K562 (cell line): ENCODE measurements at regions not wholly inside any gene's neighbourhood (a gene's known extent, or its start where the extent isn't known, plus 50 kb on each side); places are given as distances from the start of the nearest gene placed in this dataset.

Experiments used
- ATAC-seq: fragments of 200-7000 bp; cut with Tn5 transposase; 3 replicates; pipeline ENCODE4 v1.9.1; 2020; ENCODE audit warnings: moderate library complexity
- BruUV-seq: library from RNA; stranded (reverse); fragments of 400-500 nt; replicated peaks from 2 replicates; lab custom pipeline; 2021; lab: Mats Ljungman, UMichigan
- CTCF ChIA-PET: fragments of 300-600 bp; formaldehyde crosslinking; extraction: SDS; loops from one replicate; lab custom pipeline; 2021; ENCODE audit warnings: low intra/inter-chr PET ratio; lab: Yijun Ruan, JAX
- POLR2A ChIA-PET: fragments of 300-600, 350-650 bp; sonication (Branson Sonifier 250); formaldehyde crosslinking; extraction: SDS; loops from one replicate; lab custom pipeline; 2021; ENCODE audit warnings: antibody characterized with exemption, inconsistent platforms; lab: Yijun Ruan, JAX
- DNase-seq, 4 experiments: peaks; one replicate each; pipeline versions ENCODE4 v3.0.0 to v3.0.0-alpha.2; 2011 to 2018; ENCODE audit warnings: low spot score in 3 of 4, mixed read lengths in 3 of 4; ENCODE audit errors: extremely low read depth in 1 of 4
- FAIRE-seq: peaks from 2 replicates; lab custom pipeline; 2011; peaks lifted over from hg19 to GRCh38; lab: Jason Lieb, UNC
- H2AFZ ChIP-seq: 2 replicates; pipeline ENCODE4 v1.6.0; 2011; ENCODE audit warnings: low read depth, low read length, control low read depth, inconsistent platforms
- H3K27ac ChIP-seq: fragments of 200-600 bp; 3 replicates; pipeline ENCODE4 v1.8.0; 2011; ENCODE audit warnings: low read depth, mild to moderate bottlenecking, control low read depth, inconsistent platforms, low read length, moderate library complexity, mixed read lengths; ENCODE audit errors: extremely low read depth
- H3K27me3 ChIP-seq, 2 experiments: fragments of 300-600 bp in 1 of 2; 2 replicates in 1 of 2; 3 replicates in 1 of 2; pipeline versions ENCODE4 v1.6.0 to v1.8.0; 2011; ENCODE audit warnings: inconsistent platforms in 2 of 2, low read length in 2 of 2, mild to moderate bottlenecking in 1 of 2, mixed read lengths in 1 of 2, moderate library complexity in 1 of 2; ENCODE audit not compliant: control insufficient read depth in 2 of 2, insufficient read depth in 2 of 2
- H3K36me3 ChIP-seq: fragments of 300-600 bp; 3 replicates; pipeline ENCODE4 v1.8.0; 2011; ENCODE audit warnings: mild to moderate bottlenecking, low read length, inconsistent platforms; ENCODE audit not compliant: control insufficient read depth, insufficient read depth
- H3K4me1 ChIP-seq, 2 experiments: fragments of 200-600 bp in 1 of 2; replicated peaks in 1 of 2; 2 replicates in 1 of 2; 3 replicates in 1 of 2; pipeline versions ENCODE4 v1.5.1 to v1.8.0; 2011; ENCODE audit warnings: inconsistent platforms in 2 of 2, low read length in 2 of 2, mild to moderate bottlenecking in 1 of 2, mixed read lengths in 1 of 2, moderate library complexity in 1 of 2; ENCODE audit not compliant: control insufficient read depth in 2 of 2, insufficient read depth in 2 of 2
- H3K4me2 ChIP-seq: 2 replicates; pipeline ENCODE4 v1.6.1; 2011; ENCODE audit warnings: low read length, control low read depth, inconsistent platforms, mixed read lengths; ENCODE audit not compliant: insufficient read depth
- H3K4me3 ChIP-seq: fragments of 200-600 bp; sonication (generic), shearing (Covaris generic); 2 replicates; pipeline ENCODE4 v1.5.1; 2016; ENCODE audit warnings: control low read depth, inconsistent platforms
- H3K79me2 ChIP-seq: fragments of 200-600 bp; 3 replicates; pipeline ENCODE4 v1.8.0; 2011; ENCODE audit warnings: low read length, inconsistent platforms; ENCODE audit not compliant: control insufficient read depth, insufficient read depth
- H3K9ac ChIP-seq, 2 experiments: 2 replicates each; pipeline versions ENCODE4 v1.6.0 to v1.6.1; 2011; ENCODE audit warnings: low read depth in 2 of 2, low read length in 2 of 2, control low read depth in 1 of 2, inconsistent platforms in 1 of 2, mild to moderate bottlenecking in 1 of 2, mixed read lengths in 1 of 2; ENCODE audit not compliant: insufficient read depth in 1 of 2
- H3K9me1 ChIP-seq: one replicate; pipeline ENCODE4 v1.6.0; 2011; ENCODE audit warnings: inconsistent platforms, mild to moderate bottlenecking, low read length, moderate library complexity; ENCODE audit not compliant: control insufficient read depth, insufficient read depth
- H3K9me3 ChIP-seq: replicated peaks from 2 replicates; pipeline ENCODE4 v1.5.1; 2011; ENCODE audit warnings: low read depth, low read length, inconsistent platforms; ENCODE audit not compliant: control insufficient read depth, insufficient read depth
- H4K20me1 ChIP-seq: replicated peaks from 2 replicates; pipeline ENCODE4 v1.6.1; 2011; ENCODE audit warnings: low read length, inconsistent platforms, mixed read lengths; ENCODE audit not compliant: control insufficient read depth, insufficient read depth
- ARNT ChIP-seq, 2 experiments: fragments of 450-650 bp; IDR thresholded peaks; 2 replicates each; pipeline ENCODE4 v1.6.1; 2016; ENCODE audit warnings: mild to moderate bottlenecking in 1 of 2
- CBX5 ChIP-seq: IDR thresholded peaks from 2 replicates; pipeline ENCODE4 v1.6.1; 2014; ENCODE audit warnings: low read depth, borderline replicate concordance
- CHD4 ChIP-seq: fragments of 200-600 bp; sonication (generic); IDR thresholded peaks from 3 replicates; pipeline ENCODE4 v1.6.1; 2012; ENCODE audit warnings: low read depth, mild to moderate bottlenecking, mixed read lengths, low read length, inconsistent platforms; ENCODE audit not compliant: insufficient read depth, insufficient replicate concordance, poor library complexity, severe bottlenecking
- CXXC5 ChIP-seq: fragments of 250-450 bp; sonication (Bioruptor Pico); IDR thresholded peaks from 2 replicates; pipeline ENCODE4 v1.8.0; 2022; ENCODE audit warnings: inconsistent platforms, mild to moderate bottlenecking, moderate library complexity
- DMBX1 ChIP-seq: fragments of 250-450 bp; sonication (Bioruptor Pico); IDR thresholded peaks from 2 replicates; pipeline ENCODE4 v1.8.0; 2022; ENCODE audit warnings: inconsistent platforms, mild to moderate bottlenecking, moderate library complexity, borderline replicate concordance
- ESRRA ChIP-seq: fragments of 450-650 bp; IDR thresholded peaks from 2 replicates; pipeline ENCODE4 v1.6.1; 2014; ENCODE audit warnings: low read depth, mild to moderate bottlenecking, moderate library complexity, borderline replicate concordance
- ETV6 ChIP-seq, 3 experiments: fragments of 150-350 bp in 1 of 3; sonication (generic) in 1 of 3; formaldehyde crosslinking in 1 of 3; IDR thresholded peaks; 2 replicates each; pipeline versions ENCODE4 v1.6.1 to v1.8.0; 2014 to 2022; ENCODE audit warnings: borderline replicate concordance in 2 of 3, low read depth in 2 of 3, antibody characterized with exemption in 1 of 3, low read length in 1 of 3, mild to moderate bottlenecking in 1 of 3, missing genetic modification reagents in 1 of 3
- EWSR1 ChIP-seq: fragments of 450-650 bp; IDR thresholded peaks from 2 replicates; pipeline ENCODE4 v1.6.1; 2018; ENCODE audit warnings: borderline replicate concordance, mild to moderate bottlenecking, low read depth, moderate library complexity; ENCODE audit not compliant: partially characterized antibody
- NFE2 ChIP-seq: IDR thresholded peaks from 2 replicates; pipeline ENCODE4 v1.6.1; 2014; ENCODE audit warnings: antibody characterized with exemption, low read depth
- PHF21A ChIP-seq: fragments of 450-650 bp; IDR thresholded peaks from 2 replicates; pipeline ENCODE4 v1.6.1; 2017; ENCODE audit warnings: low read depth, borderline replicate concordance
- PML ChIP-seq: IDR thresholded peaks from 2 replicates; pipeline ENCODE4 v1.6.1; 2012; ENCODE audit warnings: low read length, inconsistent platforms
- POLR2B ChIP-seq: fragments of 450-650 bp; IDR thresholded peaks from 2 replicates; pipeline ENCODE4 v1.6.1; 2018; ENCODE audit warnings: low read depth; ENCODE audit not compliant: partially characterized antibody
- RBM15 ChIP-seq: fragments of 200-400 bp; formaldehyde crosslinking; IDR thresholded peaks from 2 replicates; pipeline ENCODE4 v1.6.1; 2018; ENCODE audit warnings: mild to moderate bottlenecking, low read length, moderate library complexity; ENCODE audit not compliant: insufficient read depth
- U2AF2 ChIP-seq: fragments of 200-400 bp; formaldehyde crosslinking; optimal IDR thresholded peaks from 2 replicates; pipeline ENCODE3; 2017; ENCODE audit warnings: low read depth, mild to moderate bottlenecking, low read length
- ZFP1 ChIP-seq: fragments of 450-650 bp; formaldehyde crosslinking; IDR thresholded peaks from 2 replicates; pipeline ENCODE4 v1.4.0; 2020; ENCODE audit warnings: mild to moderate bottlenecking, mixed read lengths
- ZKSCAN8 ChIP-seq: fragments of 200-800 bp; sonication (Bioruptor generic); IDR thresholded peaks from 2 replicates; pipeline ENCODE4 v1.6.1; 2016; ENCODE audit warnings: missing genetic modification characterization, missing compliant biosample characterization
- ZNF140 ChIP-seq: fragments of 250-450 bp; sonication (Bioruptor Pico); IDR thresholded peaks from 2 replicates; pipeline ENCODE4 v1.8.0; 2021; ENCODE audit warnings: moderate library complexity, mild to moderate bottlenecking, inconsistent platforms
- ZNF212 ChIP-seq: fragments of 450-650 bp; formaldehyde crosslinking; IDR thresholded peaks from 2 replicates; pipeline ENCODE4 v1.4.0; 2020; ENCODE audit warnings: mild to moderate bottlenecking
- ZSCAN32 ChIP-seq: fragments of 450-650 bp; formaldehyde crosslinking; IDR thresholded peaks from 2 replicates; pipeline ENCODE4 v1.4.0; 2020; ENCODE audit warnings: mild to moderate bottlenecking, moderate library complexity
- WGBS: fragments of 100-300 bp; shearing (Covaris generic); methylation state at CpG from one replicate; pipeline ENCODE4 v1.1.6; 2016; ENCODE audit warnings: low coverage, mixed read lengths; ENCODE audit not compliant: insufficient coverage; ENCODE audit errors: missing lambda C conversion rate; 5-methylcytosine and 5-hydroxymethylcytosine counted together
- in situ Hi-C: fragments of 300-500 bp; cut with MboI; formaldehyde crosslinking; loops from 4 replicates; pipeline ENCODE4 v1.15.0; 2018; ENCODE audit warnings: inconsistent platforms, mixed read lengths
- intact Hi-C: fragments of 100-400 bp; cut with micrococcal nuclease; formaldehyde crosslinking; loops from 2 replicates; pipeline ENCODE4 v1.14.2; 2022

DNA sequence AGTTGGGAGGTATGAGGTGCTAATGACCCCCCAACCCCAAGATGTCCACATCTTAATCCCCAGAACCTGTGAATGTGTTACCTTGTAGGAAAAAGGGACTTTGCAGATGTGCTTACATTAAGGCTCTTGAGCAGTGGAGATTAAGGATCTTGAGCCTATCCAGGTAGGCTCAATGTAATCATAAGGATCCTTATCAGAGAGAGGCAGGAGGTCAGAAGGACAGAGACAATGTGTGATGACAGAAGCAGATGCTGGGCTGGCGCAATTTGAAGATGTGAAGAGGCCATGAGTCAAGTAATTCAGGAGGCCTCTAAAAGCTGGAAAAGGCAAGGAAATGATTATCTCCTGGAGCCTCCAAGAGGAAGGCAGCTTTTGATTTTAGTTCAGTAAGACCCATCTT, 90.4 kb upstream of the MAX start (continued):
- TF ChIP-seq CBX5 (no peak), NFE2 (no peak), PML (no peak)
- TF ChIP-seq, all 486 proteins: peak for 0

GRCh38 chr14:65193916-65194590, 91.7 kb upstream of the MAX start:
- CTCF ChIA-PET: no interaction called here
- H4K20me1 ChIP-seq: no peaks in the 10 kb centered on the region
- no peaks in the 10 kb centered on the region for H3K79me2 ChIP-seq
- H3K4me1 ChIP-seq: peaks cover 0 to 5% of the 10 kb centered on the region in 2 experiments; a peak in 2 of 5 replicates
- TF ChIP-seq PHF21A: no peak
- no peak for TF ChIP-seq RBM15
- TF ChIP-seq U2AF2: no peak
- TF ChIP-seq ARNT (IDR thresholded peaks at IDR 0.05): no peak
- TF ChIP-seq DMBX1 (CRISPR knock-in tag): no peak
- no peak for TF ChIP-seq ESRRA
- TF ChIP-seq POLR2B: no peak
- TF ChIP-seq EWSR1: no peak
- TF ChIP-seq ETV6 (IDR thresholded peaks at IDR 0.05; ENCODE audit: borderline replicate concordance in 1 of 2, low read depth in 2 of 2, low read length in 1 of 2): no peak
- TF ChIP-seq ETV6 (CRISPR knock-in tag; IDR thresholded peaks at IDR 0.05; ENCODE audit: borderline replicate concordance): no peak
- TF ChIP-seq ZNF212: no peak
- no peak for TF ChIP-seq ZNF140 (CRISPR knock-in tag)
- TF ChIP-seq CHD4: no peak
- TF ChIP-seq ZFP1: no peak
- TF ChIP-seq ZSCAN32 (CRISPR knock-in tag): no peak
- no peak for TF ChIP-seq CXXC5 (CRISPR knock-in tag)
- TF ChIP-seq ZKSCAN8 (CRISPR knock-in tag): no peak
- TF ChIP-seq, all 486 proteins: peak for 0
- no TSS peak for BruUV-seq
- no peak for FAIRE-seq
- H3K4me2 ChIP-seq: no peak overlapping the region
- POLR2A ChIA-PET: interaction anchor here (1.0 kb wide), 1 partner anchor 9 kb away, joined by 3 read pairs; no protein-coding TSS in a partner anchor
- no peak overlapping the region for H2AFZ ChIP-seq
- intact Hi-C loops (no loop called here), in situ Hi-C loops (no loop called here)
- no peak overlapping the region for H3K27ac ChIP-seq
- H3K36me3 ChIP-seq: no peaks in the 10 kb centered on the region
- ATAC-seq: no peak
- DNase-seq: no peak
- H3K9me1 ChIP-seq: no peaks in the 10 kb centered on the region
- H3K9ac ChIP-seq: no peak overlapping the region
- H3K4me3 ChIP-seq: no peak overlapping the region
- no peaks in the 10 kb centered on the region for H3K9me3 ChIP-seq
- no peaks in the 10 kb centered on the region; a peak in 2 of 5 replicates for H3K27me3 ChIP-seq
- WGBS: 3% methylated on average over 3 of the region's 3 CpGs
